HG02798 (cell line): ENCODE measurements at regions not wholly inside any gene's neighbourhood (a gene's known extent, or its start where the extent isn't known, plus 50 kb on each side); places are given as distances from the start of the nearest gene placed in this dataset.

ENCODE experiments used
- ATAC-seq: cut with Tn5 transposase; IDR thresholded peaks from one replicate; pipeline ENCODE4 v1.9.1; 2021; ENCODE audit warnings: mild to moderate bottlenecking; ENCODE audit not compliant: unreplicated experiment, poor library complexity

DNA sequence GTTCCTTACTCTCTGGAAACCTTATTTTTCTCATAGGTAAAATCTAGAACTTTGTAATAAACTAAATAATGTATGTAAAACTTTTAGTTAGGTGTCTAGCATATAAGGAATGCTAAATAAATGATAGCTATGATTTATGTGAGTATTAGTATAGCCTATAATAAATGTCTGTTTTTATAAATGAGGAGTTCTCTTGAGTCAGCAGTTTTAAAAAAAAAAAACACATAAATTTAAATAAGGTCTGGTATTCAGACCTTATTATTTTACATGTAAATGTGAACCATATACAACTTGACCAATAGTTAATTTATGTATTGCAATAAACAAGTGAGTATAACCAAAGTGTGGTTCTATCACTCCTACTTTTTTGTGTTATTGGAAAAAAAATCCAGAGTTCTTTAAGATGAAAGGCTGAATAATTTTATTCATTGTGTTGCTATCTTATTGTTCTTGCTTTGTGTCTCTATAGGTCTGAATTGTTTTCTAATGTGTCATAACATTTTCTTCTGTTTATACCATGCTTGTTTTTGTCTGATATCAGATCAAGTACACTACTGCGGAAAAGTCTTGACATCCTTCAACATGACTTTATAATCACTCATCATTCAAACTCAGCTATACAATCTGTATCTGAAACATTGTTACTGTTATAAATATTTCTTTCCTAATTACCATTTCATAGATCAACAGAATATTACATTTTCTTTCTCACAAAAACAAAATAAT, 115.7 kb downstream of the RASSF9 start:
- no peak for ATAC-seq

DNA sequence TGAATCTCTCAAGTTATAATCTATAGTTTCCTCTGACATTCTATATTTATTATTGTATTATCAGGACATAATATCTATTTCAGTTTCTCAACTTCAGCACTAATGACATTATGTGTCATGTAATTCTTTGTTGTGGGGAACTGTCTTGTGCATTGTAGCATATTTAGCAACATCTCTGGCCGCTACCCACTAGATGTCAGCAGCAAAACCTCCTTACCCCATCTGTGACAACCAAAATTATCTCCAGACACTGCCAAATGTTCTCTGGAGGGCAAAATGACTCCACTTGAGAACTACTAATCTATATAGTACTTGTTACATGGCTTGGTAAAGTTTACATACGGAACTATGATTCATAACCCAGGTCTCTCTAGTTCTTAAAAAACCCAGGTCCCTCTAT, 110.2 kb downstream of the RASSF9 start:
- no peak for ATAC-seq

DNA sequence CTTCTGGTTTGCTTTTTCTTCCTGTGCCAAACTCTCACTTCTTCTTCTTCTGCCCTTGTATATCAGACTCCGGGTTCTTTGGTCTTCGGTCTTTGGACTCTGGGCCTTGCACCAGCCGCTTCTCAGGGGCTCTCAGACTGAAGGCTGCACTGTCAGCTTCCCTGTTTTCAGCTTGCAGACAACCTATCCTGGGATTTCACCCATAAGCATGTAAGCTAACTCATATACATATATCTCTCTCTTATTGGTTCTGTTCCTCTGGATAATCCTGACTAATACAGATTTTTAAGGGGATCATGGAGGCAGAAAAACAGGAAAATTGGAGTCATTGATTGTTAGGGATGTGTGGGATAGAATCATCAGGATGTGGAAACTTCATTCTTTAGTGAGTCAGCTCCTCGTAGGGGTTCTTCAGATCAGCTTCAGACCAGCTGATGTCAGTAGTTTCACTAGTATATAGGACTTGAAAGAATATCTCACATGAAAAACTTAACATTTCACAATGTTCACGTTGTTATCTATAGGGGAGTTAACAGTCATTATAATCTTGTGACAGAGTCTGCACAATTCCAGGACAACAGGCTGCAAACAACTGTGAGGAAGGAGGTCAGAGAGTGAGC, 102.9 kb downstream of the RASSF9 start:
- no peak for ATAC-seq

DNA sequence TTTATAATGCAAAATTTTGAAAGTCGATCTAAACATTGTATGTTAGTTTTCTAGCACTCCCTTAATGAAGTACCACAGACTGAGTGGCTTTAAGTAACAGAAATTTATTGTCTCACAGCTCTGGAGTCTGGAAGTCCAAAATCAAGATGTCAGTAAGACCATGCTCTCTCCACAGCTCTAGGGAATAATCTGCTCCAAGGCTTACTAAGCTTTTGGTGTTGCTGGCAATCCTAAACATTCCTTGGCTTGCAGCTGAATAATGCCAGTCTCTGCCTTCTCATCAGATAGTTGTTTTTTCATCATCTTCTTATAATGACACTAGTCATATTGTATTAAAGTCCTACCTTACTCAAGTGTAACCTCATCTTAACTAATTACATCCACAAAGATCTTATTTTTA, 102.2 kb downstream of the RASSF9 start:
- ATAC-seq: no peak

DNA sequence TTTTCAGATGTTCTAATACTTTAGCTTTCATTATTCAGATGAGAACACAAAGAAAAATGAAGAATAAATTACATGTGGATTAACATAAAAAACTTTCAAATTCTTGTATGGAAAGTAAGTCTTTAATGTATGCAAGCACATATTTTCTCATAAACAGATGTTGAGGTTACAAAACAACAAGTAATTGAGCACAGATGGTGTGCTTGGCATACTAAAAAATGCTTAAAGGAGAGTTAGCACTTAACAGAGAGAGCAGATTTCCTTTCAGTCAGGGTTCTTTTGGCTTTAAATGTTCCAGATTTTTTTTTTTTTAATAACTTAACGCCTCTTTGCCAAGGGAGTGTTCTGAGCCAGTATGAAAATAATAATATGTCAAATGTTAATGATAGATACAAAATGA, 96.0 kb downstream of the RASSF9 start:
- ATAC-seq: no peak

DNA sequence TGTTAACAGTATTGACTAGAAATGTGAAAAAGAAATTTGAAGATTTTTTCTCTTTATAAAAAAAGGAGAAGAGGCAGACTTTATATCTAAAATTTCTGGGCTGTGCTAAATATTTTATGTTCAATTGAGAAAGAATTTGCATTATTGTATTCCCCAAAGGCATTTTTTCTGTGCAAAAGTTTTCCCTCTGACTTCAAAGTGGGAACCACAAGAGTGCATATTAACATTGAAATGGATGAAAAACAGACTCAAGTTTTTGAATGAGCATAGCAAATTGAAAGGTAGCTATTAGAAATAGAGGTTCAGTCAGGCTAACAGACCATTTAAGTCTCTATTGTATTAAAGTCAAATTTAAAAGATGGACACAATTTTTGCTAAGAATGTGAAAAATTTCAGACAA, 95.2 kb downstream of the RASSF9 start:
- ATAC-seq: no peak

DNA sequence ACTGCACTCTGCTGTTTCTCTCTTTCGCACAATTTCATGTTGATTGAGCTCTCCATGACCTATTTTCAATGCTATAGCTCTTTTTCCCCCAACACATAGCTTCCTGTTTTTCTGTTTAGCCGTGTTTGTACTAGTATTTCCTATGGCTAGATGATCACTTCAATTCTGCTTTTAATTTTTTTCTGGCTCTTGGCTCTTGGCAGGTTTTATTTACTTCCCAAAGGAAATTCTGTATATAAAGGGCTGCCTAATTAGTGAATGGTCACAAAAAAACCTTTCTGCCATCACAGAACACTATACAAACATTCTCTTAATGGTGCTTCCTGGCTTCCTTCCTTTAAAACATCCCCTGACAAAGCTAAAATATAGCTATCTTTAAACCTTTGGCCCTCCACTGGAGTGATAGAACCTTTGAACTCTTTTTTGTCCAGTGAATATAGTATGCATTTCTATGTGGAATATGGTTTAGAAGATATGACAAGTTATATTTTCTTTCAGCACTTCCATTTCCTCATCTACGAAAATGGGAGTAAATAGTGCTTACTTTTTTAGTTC, 88.2 kb downstream of the RASSF9 start:
- ATAC-seq: no peak
